HG02981 (cell line): ENCODE measurements at regions not wholly inside any gene's neighbourhood (a gene's known extent, or its start where the extent isn't known, plus 50 kb on each side); places are given as distances from the start of the nearest gene placed in this dataset.

Experiments used
- ATAC-seq: cut with Tn5 transposase; IDR thresholded peaks from one replicate; pipeline ENCODE4 v1.9.1; 2021; ENCODE audit warnings: mild to moderate bottlenecking, moderate library complexity; ENCODE audit not compliant: unreplicated experiment

DNA sequence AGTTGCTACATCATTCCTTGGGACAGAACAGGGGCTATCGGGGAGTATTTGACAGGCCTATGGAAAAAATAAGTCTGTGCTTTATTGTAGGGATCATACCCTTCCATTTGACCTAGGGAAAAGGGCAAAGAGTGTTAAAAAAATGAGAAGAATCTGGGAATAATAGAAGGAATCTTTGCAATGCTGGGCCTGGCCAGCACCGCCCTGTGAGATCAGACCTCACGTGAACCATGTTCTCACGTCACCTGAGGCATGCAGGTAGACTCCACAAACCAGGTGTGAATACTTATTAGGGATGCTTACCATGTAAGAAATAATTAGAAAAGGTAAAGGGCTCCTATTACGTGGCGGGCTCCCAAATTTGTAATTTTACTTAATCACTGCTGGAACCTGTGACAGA lies 177.5 kb upstream of the GATA6 start:
- no peak for ATAC-seq

DNA sequence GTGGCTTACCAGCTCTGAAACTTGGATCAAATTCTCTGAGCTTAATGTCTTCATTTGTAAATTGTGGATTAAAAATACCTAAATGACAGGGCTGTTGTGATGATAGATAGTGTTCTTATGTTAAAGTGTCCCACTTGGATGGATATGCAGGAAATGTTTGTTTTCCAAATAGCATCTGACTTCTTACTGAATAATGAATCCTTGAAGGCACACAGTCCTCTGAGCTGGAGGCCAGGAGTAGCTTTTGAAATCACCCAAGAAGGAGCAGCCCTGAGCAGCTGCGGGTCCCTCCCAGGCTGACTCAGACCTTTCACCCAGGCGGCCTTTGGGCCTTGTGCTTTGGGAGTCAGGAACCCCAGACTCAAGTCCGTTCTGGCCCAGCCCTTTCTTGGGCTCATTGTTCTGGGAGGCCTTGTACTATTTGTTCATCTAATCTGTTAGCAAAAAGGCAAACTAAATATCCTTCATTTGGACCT lies 173.0 kb upstream of the GATA6 start:
- ATAC-seq, result no peak

DNA sequence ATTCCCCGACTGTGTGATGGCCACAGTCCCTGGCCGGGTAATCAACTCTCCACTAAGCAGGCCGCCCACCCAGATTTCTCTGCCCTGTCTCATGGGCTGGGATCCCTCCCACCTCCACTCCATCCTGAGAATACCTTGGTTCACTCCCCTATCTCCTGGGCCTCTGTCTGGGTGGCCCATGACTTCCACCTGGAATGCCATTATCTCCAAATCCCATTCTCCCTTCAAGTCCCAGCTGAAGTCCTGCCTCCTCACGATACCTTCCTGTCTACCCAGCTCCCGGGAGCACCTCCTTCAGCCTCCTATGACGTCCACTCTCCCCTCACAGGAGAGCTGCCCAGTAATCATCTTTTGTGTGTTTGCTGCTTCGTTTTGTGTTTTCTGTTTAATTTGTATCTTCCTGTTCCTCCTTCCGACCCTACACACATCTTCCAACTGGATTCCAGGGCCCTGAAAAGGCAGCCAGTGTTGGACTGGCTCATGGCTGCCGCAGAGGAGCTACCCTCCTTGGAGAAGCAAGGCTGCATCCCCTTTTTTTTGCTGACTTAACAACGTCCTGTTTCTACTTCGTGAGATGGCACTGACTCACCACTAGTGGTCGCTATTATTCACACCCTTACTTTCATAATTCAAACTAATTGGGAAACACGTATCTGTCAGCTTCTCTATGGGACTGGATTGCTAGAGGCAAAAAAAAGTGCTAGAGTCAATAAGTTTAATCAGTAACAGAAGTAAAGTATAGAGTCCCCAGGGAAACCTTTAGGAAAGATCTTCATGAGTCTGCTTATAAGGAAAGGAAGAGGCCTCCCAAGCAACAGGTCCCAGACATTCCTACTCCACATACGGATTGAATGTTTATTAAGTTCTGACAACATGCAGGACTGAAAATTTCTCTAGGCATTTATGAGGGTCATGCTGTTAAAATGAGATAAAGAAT lies 171.9 kb upstream of the GATA6 start:
- no peak for ATAC-seq

DNA sequence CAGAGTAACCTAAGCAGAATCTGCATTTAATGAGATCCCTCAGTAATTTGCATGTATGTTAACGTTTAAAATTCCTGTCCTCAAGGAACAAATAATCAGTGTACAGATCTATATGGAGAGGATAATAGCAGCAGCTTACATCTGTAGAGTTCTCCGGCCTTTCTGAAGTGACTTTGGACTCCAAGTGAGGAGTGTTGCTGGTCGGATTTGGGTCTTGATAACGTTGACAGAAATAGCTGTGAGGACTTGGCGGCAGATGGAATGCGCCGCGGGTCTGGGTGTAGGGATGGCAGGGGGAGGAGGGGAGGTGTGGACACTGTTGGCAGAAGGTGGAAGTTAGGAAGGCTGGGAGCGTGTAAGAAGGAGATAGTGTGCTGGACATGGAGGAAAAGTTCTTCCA lies 170.9 kb upstream of the GATA6 start:
- no peak for ATAC-seq

DNA sequence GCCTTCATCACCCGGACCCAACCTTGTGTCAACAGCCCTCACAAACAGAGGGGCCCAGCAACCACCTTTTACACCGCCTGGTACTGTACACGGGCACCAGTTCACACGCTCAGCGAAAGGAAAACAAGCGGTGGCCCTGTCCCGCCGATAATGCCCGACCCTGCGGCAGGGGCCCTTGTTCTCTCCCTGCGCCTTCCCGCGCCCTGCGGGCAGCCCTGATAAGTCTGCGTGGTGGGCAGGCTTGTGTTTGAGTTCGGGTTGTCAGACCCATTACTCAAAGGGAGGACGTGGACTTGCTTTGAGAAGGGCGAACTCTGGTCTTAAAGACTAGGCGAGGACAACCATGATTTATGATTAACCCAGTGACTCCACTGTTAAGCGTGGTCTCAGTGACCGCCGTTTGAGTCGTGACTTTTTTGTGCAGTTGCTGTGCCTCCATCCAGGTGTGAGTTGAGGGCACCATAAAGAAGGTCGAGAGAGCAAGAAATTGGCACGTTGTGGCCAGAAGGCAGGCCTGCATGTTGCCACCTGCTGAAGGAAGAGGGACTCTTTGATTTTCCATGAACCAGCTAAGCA lies 167.4 kb upstream of the GATA6 start:
- no peak for ATAC-seq

DNA sequence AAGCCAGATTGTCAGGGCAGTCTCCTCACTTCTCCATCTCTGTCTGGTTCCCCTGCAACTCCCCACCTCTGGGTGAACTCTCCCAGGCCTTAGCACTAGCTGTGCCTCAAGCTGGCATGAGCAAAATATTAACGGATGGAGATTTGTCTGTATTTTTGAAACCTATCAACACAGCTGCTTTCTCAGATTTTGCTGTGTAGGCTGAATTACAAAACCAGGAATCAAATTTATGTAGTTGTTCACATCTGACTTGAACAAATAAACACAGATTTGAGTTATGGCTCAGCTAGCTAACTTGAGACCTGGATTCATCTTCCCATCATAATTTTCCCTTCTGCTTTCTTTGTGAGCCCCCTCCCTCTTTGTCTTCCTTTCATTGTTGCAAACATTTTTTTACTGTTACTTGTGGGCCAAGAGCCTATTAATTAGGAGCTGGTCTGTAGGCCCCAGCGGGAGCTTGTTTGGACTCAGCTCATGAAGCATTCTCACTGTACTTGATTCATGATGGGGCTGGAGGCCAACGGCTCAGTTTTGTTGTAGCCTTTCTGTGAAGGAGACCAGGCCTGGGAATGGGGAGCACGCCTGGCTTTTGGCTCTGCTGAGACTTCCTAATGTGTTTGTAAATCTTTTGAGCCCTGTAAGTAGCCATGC lies 164.1 kb upstream of the GATA6 start:
- ATAC-seq, result no peak

DNA sequence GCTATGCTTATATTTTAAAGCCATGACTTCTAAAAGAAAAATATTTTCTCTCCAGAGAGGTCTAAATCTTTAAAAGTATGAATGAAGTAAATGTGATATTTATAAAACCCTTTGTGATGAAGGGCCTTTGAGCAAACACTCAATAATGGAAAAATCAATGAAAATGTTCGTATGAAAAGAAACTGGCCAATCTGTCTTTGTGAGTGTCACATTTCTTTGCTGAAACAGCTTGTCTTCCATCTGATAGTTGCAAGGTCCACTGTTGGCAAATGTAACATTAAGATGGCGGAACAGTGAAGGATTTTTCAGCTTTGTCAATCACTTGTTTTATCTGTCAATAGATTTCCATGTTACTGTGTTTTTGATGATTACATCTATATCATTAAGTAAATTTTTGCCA lies 162.9 kb upstream of the GATA6 start:
- no peak for ATAC-seq

DNA sequence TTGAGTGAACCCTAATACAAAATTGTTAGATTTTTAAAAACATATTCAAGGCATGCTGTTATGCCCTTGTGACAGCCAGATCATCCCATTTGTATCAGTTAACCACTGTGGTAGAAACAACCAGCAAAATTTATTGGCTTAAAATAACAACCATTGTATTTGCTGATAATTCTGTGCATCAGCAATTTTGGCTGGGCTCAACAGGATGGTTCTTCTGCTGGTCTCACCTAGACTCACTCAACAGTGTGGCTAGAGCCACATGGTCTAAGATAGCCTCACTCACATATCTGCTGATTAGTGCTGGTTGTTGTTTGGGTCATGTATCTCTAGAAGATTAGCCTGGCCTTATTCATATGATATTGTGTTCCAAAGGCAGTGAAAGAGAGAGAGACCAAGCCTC lies 160.1 kb upstream of the GATA6 start:
- no peak for ATAC-seq

DNA sequence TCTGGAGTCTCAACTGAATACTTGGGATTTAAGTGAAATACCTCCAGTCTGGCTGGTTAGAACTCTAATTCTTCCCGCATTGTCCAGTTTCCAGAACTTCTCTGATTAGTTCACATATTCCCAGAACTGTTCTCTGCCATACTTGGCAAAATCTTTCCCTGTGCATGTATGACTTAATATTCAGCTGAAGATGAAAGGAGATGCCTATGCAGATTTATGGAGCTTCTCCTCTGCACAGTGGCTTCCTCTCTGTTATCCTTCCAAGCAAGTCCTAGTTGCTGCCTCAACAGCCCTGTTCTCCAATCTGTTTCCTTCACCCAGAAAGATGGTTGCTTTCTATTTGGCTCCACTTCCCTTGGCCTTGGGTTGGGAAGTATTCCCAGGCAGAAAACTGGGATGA lies 155.4 kb upstream of the GATA6 start:
- no peak for ATAC-seq

DNA sequence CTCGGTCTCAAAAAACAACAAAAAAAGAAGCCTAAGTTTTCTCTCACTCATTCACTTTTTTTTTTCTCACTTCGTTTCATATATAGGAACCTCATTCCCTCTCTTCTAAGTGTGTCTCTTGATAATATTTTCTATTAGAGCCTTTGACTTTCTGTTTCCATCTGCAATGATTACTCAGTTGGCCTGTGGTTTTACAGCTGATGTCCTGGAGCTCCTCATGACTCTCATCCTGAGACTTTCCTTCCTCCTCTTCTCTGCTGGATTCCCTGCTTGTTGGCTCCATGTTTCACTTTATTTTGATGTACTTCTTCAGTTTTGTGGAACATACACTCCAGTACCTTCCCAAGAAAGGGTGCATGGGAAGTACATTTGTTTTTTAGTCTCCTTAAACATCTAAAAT lies 154.2 kb upstream of the GATA6 start:
- no peak for ATAC-seq

DNA sequence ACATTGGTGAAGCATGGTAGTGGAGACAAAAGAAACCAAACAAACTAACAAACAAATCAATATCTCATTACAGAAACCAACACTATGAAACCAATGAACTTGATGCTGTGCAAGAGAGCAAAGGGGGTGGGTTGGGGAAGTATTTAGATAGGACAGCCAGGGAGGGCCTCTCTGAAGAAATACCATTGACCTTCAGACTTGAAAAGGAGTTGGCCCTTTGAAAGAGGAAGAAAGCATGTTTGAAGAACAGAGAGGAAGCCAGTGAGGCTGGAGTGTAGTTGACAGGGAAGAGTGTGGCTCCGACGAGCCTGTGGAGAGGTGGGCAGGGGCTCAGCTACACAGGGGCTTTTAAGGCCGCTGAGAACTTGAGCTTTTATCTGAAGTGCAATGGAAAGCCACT lies 151.0 kb upstream of the GATA6 start:
- no peak for ATAC-seq

DNA sequence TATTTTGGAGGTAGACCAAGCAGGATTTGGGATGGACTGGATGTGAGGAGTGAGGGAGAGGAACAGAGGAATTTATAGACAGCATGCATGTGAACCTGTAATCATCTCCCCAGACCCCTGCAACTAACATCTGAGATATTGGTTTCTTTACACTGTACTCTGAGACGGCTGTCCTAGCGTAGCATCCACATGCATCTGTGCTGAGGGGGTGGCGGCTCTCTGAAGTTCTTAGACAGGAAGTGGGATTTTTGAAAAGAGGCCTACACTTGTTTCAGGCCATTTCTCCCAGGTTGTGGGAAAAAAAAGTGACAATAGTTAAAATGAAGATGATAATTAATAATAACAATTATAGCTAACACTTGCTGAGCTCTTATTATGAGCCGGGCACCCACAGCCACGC lies 150.2 kb upstream of the GATA6 start:
- no peak for ATAC-seq

DNA sequence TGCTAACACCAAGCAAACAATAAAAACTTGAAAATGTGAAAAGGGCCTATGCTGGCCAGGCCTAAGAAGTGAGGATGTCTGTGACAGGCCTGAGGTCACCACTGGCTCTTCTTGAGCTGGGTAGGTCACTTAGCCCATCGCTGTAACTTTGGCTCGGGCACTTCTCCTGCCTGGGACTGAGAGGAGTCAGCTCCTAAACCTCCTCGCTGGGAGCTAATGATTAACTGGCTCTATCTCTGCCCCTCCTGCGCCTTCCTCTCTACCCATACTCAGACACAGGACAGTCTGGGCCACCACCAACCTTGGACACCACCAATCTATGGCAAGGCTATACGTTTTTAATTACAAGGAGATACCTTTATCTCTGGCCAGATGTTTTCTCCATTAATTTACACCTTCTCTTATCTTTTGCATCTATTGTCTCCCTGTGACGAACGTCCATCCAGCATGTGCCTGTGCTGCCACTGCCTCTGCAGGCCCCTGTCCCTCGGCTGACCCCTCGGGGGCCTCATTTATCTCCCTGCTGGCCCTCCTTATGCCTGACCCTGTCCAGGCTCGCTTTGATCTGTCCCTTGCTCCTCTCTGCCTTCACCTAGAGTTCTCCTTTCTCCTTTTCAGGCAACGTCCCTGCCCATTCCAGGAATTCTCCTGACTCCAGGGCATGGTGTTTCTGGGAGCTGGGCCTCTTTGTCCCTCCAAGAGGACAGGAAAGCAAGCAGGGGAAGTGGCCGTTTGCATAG lies 149.1 kb upstream of the GATA6 start:
- no peak for ATAC-seq

DNA sequence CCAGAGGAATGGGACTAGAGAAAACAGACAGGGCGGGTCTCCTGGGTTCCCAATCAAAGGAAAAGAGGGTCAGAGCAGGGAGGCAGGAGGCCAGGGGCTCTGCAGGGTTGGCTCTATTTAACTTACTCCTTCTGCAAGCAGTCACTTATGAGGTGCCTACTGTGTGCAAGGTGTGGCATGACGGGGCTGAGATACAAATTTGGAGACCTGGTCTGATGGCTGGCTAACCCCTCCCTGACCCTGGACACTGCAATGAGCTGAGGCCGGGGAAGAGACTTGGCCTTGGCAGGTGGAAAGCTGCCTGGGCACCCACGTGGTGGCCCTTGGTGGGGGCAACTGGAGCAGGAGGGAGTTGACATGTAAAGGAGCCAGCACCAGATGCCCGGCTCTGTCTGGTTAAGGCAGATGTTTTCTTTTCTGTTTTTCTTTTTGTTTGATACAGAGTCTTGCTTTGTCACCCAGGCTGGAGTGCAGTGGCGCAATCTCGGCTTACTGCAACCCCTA lies 148.5 kb upstream of the GATA6 start:
- ATAC-seq, result no peak

DNA sequence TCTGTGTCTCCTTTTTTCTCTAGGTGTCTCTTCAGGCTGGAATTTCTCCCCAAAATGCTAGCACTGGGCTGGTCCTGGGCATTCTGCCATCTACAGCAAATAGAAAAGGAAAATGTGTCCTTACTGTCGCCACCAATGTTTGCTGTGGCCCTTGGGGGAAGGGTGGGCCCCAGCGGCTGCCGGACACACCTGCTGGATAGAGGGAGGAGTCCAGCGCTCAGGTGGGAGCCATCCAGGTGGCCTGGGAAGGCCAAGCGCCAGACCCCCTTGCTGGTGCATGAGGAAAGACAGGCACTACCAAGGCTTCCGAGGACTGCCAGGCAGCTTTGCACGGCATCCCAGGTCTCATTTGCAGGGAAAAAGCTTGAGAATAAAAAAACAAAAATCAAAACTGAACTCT lies 147.7 kb upstream of the GATA6 start:
- ATAC-seq, result no peak

DNA sequence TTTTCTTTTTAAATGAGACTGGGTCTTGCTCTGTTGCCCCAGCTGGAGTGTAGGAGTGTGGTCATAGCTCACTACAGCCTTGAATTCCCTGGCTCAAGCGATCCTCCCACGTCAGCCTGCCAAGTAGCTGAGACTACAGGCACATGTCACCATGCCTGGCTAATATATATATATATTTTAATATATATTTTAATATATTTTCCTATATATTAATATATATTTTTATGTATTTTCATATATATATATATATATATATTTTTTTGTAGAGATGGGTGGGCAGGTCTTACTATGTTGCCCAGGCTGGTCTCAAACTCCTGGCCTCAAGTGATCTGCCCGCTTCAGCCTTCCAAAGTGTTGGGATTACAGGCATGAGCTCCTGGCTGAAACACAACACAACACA lies 144.5 kb upstream of the GATA6 start:
- no peak for ATAC-seq

DNA sequence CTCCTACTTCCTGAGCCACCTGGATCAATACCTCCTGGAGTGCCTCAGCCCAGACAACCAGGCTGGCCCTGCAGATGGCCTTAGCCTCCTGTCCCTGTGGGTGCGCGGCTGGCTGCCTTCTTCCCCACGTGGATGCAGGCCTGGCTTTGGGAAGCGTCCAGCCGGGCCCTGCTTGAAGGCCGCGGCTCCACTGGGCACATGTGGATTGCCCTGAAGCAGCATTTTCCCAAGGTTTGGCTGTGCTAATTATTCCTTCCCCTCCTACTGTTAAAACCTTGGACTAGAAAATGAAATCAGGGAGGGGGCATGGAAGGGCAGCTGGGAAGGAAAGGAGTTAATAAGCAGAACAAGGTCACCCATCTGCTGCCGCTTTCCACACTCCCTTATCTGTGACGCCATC lies 143.0 kb upstream of the GATA6 start:
- ATAC-seq, result no peak

DNA sequence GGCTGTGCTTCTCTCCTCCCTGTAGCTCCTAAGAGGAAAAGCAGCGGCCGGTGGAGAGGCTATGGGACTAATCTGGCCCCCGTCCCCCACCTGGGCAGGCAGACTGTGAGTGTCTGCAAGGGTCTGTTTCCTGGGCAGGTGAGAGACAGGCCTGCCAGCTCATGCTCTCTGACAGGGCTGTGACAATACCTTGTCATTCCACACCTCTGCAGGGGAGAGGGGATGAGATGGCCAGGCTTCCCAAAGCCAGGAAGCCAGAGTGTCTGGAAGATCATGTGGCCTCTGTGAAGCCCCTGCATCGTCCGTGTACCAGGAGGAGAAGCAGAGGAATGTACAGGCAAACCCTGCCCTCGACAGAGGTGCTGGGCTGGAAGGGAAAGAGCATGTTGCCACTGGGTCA lies 142.5 kb upstream of the GATA6 start:
- no peak for ATAC-seq

DNA sequence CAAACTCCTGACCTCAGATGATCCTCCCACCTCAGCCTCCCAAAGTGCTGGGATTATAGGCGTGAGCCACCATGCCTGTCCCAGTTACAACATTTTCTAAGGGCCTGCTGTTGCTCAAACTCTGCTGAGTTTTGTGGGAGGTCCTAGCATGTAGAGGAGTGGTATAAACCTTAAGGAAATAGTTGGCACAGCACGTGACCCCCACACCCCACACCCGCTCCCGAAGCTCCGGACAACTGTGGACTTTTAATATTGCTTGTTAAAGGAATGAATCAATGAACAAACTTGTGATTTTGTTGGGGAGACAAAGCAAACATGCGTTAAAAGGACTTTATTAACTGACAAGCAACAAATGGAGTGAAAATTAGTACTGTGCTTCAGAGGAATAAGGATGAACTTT lies 137.8 kb upstream of the GATA6 start:
- no peak for ATAC-seq

DNA sequence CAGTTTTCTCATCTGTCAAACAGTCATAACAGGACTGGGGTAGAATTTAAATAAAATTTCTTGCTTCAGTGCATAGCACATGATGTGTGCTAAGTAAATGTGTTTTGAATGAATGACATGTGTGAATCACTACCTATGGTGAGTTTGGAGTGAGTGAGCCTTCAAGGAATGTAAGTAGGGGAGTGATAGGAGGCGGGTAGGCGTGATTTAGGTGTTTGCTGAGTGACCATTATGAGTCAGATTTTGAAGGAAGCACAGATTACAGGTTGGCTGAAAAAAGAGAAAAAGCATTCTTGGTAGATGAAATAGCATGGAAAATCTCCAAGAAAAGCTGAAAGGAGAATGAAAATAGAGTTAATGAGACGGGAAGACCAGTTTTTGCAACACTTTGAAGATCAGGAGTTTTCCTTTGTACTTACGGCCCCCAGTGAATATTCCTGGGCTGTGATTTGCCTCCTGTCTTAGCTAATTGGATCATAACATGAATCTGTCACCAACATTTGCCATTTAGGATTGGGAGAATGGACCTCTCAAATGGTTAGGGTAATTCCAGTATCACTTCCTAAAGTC lies 136.9 kb upstream of the GATA6 start:
- no peak for ATAC-seq

DNA sequence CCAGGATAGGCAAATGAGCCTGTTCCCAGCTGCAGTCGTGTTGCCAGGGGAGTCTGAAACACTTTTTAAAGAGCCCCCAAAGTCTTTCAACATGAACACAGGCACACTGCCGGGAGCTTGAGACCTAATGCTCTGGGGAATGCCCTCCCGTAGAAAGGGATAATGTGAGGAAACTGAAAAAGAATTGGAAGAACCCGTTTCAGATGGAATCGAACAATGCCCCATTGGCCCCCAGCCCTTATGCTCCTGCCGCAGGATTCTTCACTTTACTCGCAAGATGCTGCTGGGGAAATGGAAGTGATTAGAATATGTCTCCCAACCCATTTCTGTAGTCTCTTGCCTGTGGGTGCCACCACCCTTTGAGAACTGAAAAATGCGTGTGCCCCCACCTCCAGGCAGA lies 136.3 kb upstream of the GATA6 start:
- ATAC-seq, result no peak
